ENCODE measurements at regions not wholly inside any gene's neighbourhood (a gene's known extent, or its start where the extent isn't known, plus 50 kb on each side); places are given as distances from the start of the nearest gene placed in this dataset.

DNA sequence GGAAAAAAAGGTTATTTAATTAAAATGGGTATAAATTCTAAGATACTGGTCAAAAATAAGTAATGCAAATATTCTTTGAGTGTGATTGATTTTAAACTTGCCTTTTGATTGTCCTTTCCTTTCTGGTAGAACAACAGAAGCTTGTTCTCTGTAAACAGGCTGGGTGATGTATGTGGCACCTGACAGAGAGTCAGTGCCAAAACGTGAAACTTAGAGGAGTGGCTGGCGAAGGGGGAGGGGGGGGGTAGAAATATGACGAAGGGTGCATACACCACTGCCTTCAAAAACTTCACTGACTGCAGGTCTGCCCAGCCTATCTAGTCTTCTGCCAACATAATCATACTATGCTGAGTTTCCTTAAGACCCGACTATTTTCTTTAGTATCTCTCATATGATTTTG lies 629.8 kb upstream of the SEMA6A start:
- no peaks in the 10 kb centered on the region for H3K79me2 ChIP-seq (replicated peaks; ENCODE audit: insufficient read depth, low read length)
- TF ChIP-seq, protein P1, sequence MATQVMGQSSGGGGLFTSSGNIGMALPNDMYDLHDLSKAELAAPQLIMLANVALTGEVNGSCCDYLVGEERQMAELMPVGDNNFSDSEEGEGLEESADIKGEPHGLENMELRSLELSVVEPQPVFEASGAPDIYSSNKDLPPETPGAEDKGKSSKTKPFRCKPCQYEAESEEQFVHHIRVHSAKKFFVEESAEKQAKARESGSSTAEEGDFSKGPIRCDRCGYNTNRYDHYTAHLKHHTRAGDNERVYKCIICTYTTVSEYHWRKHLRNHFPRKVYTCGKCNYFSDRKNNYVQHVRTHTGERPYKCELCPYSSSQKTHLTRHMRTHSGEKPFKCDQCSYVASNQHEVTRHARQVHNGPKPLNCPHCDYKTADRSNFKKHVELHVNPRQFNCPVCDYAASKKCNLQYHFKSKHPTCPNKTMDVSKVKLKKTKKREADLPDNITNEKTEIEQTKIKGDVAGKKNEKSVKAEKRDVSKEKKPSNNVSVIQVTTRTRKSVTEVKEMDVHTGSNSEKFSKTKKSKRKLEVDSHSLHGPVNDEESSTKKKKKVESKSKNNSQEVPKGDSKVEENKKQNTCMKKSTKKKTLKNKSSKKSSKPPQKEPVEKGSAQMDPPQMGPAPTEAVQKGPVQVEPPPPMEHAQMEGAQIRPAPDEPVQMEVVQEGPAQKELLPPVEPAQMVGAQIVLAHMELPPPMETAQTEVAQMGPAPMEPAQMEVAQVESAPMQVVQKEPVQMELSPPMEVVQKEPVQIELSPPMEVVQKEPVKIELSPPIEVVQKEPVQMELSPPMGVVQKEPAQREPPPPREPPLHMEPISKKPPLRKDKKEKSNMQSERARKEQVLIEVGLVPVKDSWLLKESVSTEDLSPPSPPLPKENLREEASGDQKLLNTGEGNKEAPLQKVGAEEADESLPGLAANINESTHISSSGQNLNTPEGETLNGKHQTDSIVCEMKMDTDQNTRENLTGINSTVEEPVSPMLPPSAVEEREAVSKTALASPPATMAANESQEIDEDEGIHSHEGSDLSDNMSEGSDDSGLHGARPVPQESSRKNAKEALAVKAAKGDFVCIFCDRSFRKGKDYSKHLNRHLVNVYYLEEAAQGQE (IDR thresholded peaks at IDR 0.05; ENCODE audit: borderline replicate concordance): no peak
- TF ChIP-seq EP300 (conservative IDR thresholded peaks at IDR 0.05; ENCODE audit: poor library complexity, severe bottlenecking): no peak
- TF ChIP-seq POLR2AphosphoS5 (IDR thresholded peaks at IDR 0.05): no peak
- no peak for TF ChIP-seq SMC3 (conservative IDR thresholded peaks at IDR 0.05; ENCODE audit: poor library complexity)
- TF ChIP-seq EZH2 (IDR thresholded peaks at IDR 0.05; ENCODE audit: borderline replicate concordance, insufficient read depth, low read length, poor library complexity, severe bottlenecking): no peak
- no peak for TF ChIP-seq MXI1 (conservative IDR thresholded peaks at IDR 0.05; ENCODE audit: poor library complexity, severe bottlenecking)
- TF ChIP-seq, protein P2, sequence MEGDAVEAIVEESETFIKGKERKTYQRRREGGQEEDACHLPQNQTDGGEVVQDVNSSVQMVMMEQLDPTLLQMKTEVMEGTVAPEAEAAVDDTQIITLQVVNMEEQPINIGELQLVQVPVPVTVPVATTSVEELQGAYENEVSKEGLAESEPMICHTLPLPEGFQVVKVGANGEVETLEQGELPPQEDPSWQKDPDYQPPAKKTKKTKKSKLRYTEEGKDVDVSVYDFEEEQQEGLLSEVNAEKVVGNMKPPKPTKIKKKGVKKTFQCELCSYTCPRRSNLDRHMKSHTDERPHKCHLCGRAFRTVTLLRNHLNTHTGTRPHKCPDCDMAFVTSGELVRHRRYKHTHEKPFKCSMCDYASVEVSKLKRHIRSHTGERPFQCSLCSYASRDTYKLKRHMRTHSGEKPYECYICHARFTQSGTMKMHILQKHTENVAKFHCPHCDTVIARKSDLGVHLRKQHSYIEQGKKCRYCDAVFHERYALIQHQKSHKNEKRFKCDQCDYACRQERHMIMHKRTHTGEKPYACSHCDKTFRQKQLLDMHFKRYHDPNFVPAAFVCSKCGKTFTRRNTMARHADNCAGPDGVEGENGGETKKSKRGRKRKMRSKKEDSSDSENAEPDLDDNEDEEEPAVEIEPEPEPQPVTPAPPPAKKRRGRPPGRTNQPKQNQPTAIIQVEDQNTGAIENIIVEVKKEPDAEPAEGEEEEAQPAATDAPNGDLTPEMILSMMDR (IDR thresholded peaks at IDR 0.05; ENCODE audit: poor library complexity, severe bottlenecking): no peak
- no peak for TF ChIP-seq RAD21 (conservative IDR thresholded peaks at IDR 0.05)
- no peak for TF ChIP-seq TAF1 (IDR thresholded peaks at IDR 0.05; ENCODE audit: low read depth)
- no peaks in the 10 kb centered on the region for H3F3A ChIP-seq (ENCODE audit: insufficient read depth, low read length, poor library complexity, severe bottlenecking)
- H2AFZ ChIP-seq (ENCODE audit: low read depth, low read length): no peak overlapping the region
- no peaks in the 10 kb centered on the region for H4K20me1 ChIP-seq (ENCODE audit: insufficient read depth)
- no peak overlapping the region for H3K4me3 ChIP-seq (ENCODE audit: low read length)
- H3K27me3 ChIP-seq (ENCODE audit: insufficient read depth, low read depth, low read length): no peaks in the 10 kb centered on the region
- no peak overlapping the region for H3K27ac ChIP-seq (ENCODE audit: low read length)
- no peaks in the 10 kb centered on the region for H3K36me3 ChIP-seq (ENCODE audit: insufficient read depth, low read length)
- H3K9me3 ChIP-seq (ENCODE audit: low read length): no peaks in the 10 kb centered on the region
- no peaks in the 10 kb centered on the region for H3K9me2 ChIP-seq (ENCODE audit: insufficient read depth, low read length)
- no peak overlapping the region for H3K4me2 ChIP-seq (ENCODE audit: low read length)
- no peak overlapping the region for H3K9ac ChIP-seq (ENCODE audit: low read length)

DNA sequence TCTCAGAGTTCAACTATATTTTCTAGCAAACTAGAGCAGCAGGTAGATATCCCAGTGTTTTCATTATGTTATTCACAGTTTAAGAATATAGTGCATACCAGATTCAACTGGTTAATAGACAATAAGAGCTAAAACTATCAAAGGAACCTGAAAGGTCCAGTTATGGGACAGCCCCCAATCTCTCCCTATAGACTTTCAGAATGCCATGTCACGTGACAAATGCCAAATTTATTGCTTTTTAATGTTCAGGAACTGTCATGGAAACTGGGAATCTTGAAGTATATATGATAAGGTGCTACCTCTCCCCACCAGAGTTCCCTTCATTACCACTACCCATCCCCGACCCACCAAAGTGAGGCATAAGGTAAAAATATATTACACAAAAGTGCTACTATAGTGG lies 629.0 kb upstream of the SEMA6A start:
- no peaks in the 10 kb centered on the region for H3K9me2 ChIP-seq (ENCODE audit: insufficient read depth, low read length)
- TF ChIP-seq MXI1 (conservative IDR thresholded peaks at IDR 0.05; ENCODE audit: poor library complexity, severe bottlenecking) (no peak), TAF1 (IDR thresholded peaks at IDR 0.05; ENCODE audit: low read depth) (no peak), POLR2AphosphoS5 (IDR thresholded peaks at IDR 0.05) (no peak), SMC3 (conservative IDR thresholded peaks at IDR 0.05; ENCODE audit: poor library complexity) (no peak), EP300 (conservative IDR thresholded peaks at IDR 0.05; ENCODE audit: poor library complexity, severe bottlenecking) (no peak), EZH2 (IDR thresholded peaks at IDR 0.05; ENCODE audit: borderline replicate concordance, insufficient read depth, low read length, poor library complexity, severe bottlenecking) (no peak), RAD21 (conservative IDR thresholded peaks at IDR 0.05) (no peak)
- TF ChIP-seq, protein P2 (IDR thresholded peaks at IDR 0.05; ENCODE audit: poor library complexity, severe bottlenecking): no peak
- TF ChIP-seq, protein P1 (IDR thresholded peaks at IDR 0.05; ENCODE audit: borderline replicate concordance): no peak
- H3K27me3 ChIP-seq (ENCODE audit: insufficient read depth, low read depth, low read length): no peaks in the 10 kb centered on the region
- H4K20me1 ChIP-seq (ENCODE audit: insufficient read depth): no peaks in the 10 kb centered on the region
- H3K36me3 ChIP-seq (ENCODE audit: insufficient read depth, low read length): no peaks in the 10 kb centered on the region
- H3K4me2 ChIP-seq (ENCODE audit: low read length): no peak overlapping the region
- no peaks in the 10 kb centered on the region for H3K9me3 ChIP-seq (ENCODE audit: low read length)
- H3K9ac ChIP-seq (ENCODE audit: low read length): no peak overlapping the region
- no peak overlapping the region for H2AFZ ChIP-seq (ENCODE audit: low read depth, low read length)
- no peak overlapping the region for H3K27ac ChIP-seq (ENCODE audit: low read length)
- H3F3A ChIP-seq (ENCODE audit: insufficient read depth, low read length, poor library complexity, severe bottlenecking): no peaks in the 10 kb centered on the region
- H3K79me2 ChIP-seq (replicated peaks; ENCODE audit: insufficient read depth, low read length): no peaks in the 10 kb centered on the region
- H3K4me3 ChIP-seq (ENCODE audit: low read length): no peak overlapping the region
